ENCODE measurements at regions not wholly inside any gene's neighbourhood (a gene's known extent, or its start where the extent isn't known, plus 50 kb on each side); places are given as distances from the start of the nearest gene placed in this dataset.

DNA sequence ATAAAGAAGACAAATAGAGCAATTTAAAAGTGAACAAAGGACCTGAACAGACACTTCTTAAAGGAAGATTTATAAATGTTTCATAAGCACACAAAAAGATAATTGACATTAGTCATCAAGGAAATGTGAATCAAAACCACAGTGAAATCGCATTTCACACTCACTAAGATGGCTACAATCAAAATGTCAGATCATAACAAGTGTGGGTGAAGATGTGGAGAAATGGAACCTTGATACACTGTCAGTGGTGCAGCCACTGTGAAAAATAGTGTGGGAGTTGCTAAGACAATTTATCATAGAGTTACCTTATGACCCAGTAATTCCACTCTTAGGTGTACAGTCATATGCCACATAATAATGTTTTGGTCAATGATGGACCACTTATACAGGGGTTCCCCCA lies 54.5 kb upstream of the HTR4 start:
- H3K4me1 ChIP-seq: no peaks in the 10 kb centered on the region
- no peaks in the 10 kb centered on the region for H3K27me3 ChIP-seq
- intact Hi-C loops (cut with DNase I): no loop called here
- no peaks in the 10 kb centered on the region for H3K9me3 ChIP-seq
- DNase-seq (no peak), ATAC-seq (no peak)
- no peaks in the 10 kb centered on the region for H3K36me3 ChIP-seq
- H3K4me3 ChIP-seq: no peak overlapping the region
- TF ChIP-seq, protein P1, sequence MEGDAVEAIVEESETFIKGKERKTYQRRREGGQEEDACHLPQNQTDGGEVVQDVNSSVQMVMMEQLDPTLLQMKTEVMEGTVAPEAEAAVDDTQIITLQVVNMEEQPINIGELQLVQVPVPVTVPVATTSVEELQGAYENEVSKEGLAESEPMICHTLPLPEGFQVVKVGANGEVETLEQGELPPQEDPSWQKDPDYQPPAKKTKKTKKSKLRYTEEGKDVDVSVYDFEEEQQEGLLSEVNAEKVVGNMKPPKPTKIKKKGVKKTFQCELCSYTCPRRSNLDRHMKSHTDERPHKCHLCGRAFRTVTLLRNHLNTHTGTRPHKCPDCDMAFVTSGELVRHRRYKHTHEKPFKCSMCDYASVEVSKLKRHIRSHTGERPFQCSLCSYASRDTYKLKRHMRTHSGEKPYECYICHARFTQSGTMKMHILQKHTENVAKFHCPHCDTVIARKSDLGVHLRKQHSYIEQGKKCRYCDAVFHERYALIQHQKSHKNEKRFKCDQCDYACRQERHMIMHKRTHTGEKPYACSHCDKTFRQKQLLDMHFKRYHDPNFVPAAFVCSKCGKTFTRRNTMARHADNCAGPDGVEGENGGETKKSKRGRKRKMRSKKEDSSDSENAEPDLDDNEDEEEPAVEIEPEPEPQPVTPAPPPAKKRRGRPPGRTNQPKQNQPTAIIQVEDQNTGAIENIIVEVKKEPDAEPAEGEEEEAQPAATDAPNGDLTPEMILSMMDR (IDR thresholded peaks at IDR 0.05): no peak
- H3K27ac ChIP-seq: no peak overlapping the region

DNA sequence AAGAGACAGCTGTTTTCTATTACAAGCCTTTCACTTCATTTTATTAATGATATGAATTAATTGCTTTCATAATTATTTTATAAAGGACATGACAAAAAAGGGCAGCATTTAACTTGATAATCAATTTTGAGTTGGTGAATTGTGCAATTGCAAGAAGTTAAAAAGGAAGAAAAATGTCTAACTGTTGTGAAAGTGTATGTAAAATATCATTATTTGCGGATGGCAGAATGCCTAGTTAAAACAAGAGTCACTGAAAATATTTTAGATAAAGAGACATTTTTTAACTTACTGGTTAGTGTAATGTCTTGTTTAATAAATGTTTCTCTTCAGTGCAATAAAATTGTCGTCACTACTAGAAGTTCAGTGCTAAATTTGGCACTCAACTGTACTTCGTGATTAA lies 57.6 kb upstream of the HTR4 start:
- DNase-seq: peak in 2 of 4 donors; percentile 62 to 72

GRCh38 chr5:148713735-148714508 lies 59.6 kb upstream of the HTR4 start:
- Histone ChIP-seq H3K4me3 (no peak overlapping the region), H3K4me1 (no peaks in the 10 kb centered on the region), H3K27me3 (no peaks in the 10 kb centered on the region), H3K36me3 (no peaks in the 10 kb centered on the region), H3K27ac (no peak overlapping the region), H3K9me3 (no peaks in the 10 kb centered on the region)
- no peak for ATAC-seq
- intact Hi-C loops (cut with DNase I): no loop called here
- no peak for DNase-seq
- TF ChIP-seq, protein P1 (IDR thresholded peaks at IDR 0.05): no peak

More for the DNA sequence above, 57.6 kb upstream of the HTR4 start:
- no peak for ATAC-seq
- H3K27me3 ChIP-seq: no peaks in the 10 kb centered on the region
- intact Hi-C loops (cut with DNase I): no loop called here
- no peak overlapping the region for H3K4me3 ChIP-seq
- H3K4me1 ChIP-seq: no peaks in the 10 kb centered on the region
- H3K27ac ChIP-seq: no peak overlapping the region
- TF ChIP-seq, protein P1 (IDR thresholded peaks at IDR 0.05): no peak
- H3K36me3 ChIP-seq: no peaks in the 10 kb centered on the region
- H3K9me3 ChIP-seq: no peaks in the 10 kb centered on the region

GRCh38 chr5:148716716-148717115 lies 62.4 kb upstream of the HTR4 start:
- Histone ChIP-seq H3K4me1 (no peaks in the 10 kb centered on the region), H3K36me3 (no peaks in the 10 kb centered on the region), H3K9me3 (no peaks in the 10 kb centered on the region), H3K27ac (no peak overlapping the region), H3K27me3 (no peaks in the 10 kb centered on the region), H3K4me3 (no peak overlapping the region)
- intact Hi-C loops (cut with DNase I): no loop called here
- TF ChIP-seq, protein P1 (IDR thresholded peaks at IDR 0.05): no peak
- ATAC-seq (no peak), DNase-seq (no peak)

- H3K4me1 ChIP-seq: no peaks in the 10 kb centered on the region
- DNase-seq: no peak
- ATAC-seq: no peak
Observed at GRCh38 chr5:148717668-148718067, 63.3 kb upstream of the HTR4 start.

More at GRCh38 chr5:148717668-148718067, 63.3 kb upstream of the HTR4 start:
- Histone ChIP-seq H3K4me3 (no peak overlapping the region), H3K27me3 (no peaks in the 10 kb centered on the region), H3K9me3 (no peaks in the 10 kb centered on the region), H3K36me3 (no peaks in the 10 kb centered on the region), H3K27ac (no peak overlapping the region)
- intact Hi-C loops (cut with DNase I): no loop called here
- TF ChIP-seq, protein P1 (IDR thresholded peaks at IDR 0.05): no peak
